Sigmoid colon (tissue), 4 donors: ENCODE measurements at regions not wholly inside any gene's neighbourhood (a gene's known extent, or its start where the extent isn't known, plus 50 kb on each side); places are given as distances from the start of the nearest gene placed in this dataset.

Source experiments
- CTCF ChIP-seq, 4 experiments: fragments of 450-650 bp in 3 of 4; fragments of 200-600 bp in 1 of 4; IDR thresholded peaks; one replicate each; pipeline ENCODE4 v1.5.1; 2016 to 2019; ENCODE audit warnings: antibody characterized with exemption in 4 of 4, mild to moderate bottlenecking in 3 of 4, moderate library complexity in 2 of 4
- EP300 ChIP-seq, 4 donors: sonication (generic); formaldehyde crosslinking; IDR thresholded peaks; one replicate each; pipeline ENCODE4 v1.6.1; 2017; ENCODE audit warnings: antibody characterized with exemption in 4 of 4
- POLR2A ChIP-seq, 2 donors: fragments of 450-650 bp; IDR thresholded peaks; one replicate each; pipeline ENCODE4 v1.6.1; 2016; ENCODE audit warnings: antibody characterized with exemption in 2 of 2, mild to moderate bottlenecking in 2 of 2, moderate library complexity in 2 of 2
- POLR2AphosphoS5 ChIP-seq, 4 donors: sonication (generic); formaldehyde crosslinking; IDR thresholded peaks; one replicate each; pipeline ENCODE4 v1.6.1; 2017; ENCODE audit warnings: antibody characterized with exemption in 4 of 4

DNA sequence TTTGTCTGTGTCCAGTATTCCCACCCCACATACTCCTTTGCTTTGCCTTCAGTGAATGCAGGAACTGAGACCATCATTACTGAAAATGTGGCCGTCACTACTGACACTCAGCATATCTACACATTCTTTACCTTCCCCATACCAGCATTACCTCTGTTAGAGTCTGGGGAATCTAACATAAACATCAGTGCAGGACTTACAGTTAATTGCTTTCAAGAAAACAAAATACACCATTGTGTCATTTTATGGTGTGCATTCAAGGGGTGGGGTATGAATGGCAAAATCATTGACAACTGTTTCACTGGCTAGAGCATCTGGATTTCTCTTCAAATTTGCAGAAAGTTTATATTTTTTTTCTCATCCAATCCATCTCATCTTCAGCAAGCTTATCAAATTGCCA, 731.4 kb upstream of the RIOK2 start:
- no peak for TF ChIP-seq CTCF (IDR thresholded peaks at IDR 0.05)
- TF ChIP-seq POLR2A (IDR thresholded peaks at IDR 0.05), result no peak
- no peak for TF ChIP-seq POLR2AphosphoS5 (IDR thresholded peaks at IDR 0.05)
- no peak for TF ChIP-seq EP300 (IDR thresholded peaks at IDR 0.05)
